ENCODE measurements at regions not wholly inside any gene's neighbourhood (a gene's known extent, or its start where the extent isn't known, plus 50 kb on each side); places are given as distances from the start of the nearest gene placed in this dataset.
A peak's percentile ranks its signal among the peaks of the same experiment; 100 is the strongest.
"Not testable (repeated sequence)": the region's sequence is repeated elsewhere in the genome, so short reads cannot be mapped to it uniquely, and the experiment has no call there.

DNA sequence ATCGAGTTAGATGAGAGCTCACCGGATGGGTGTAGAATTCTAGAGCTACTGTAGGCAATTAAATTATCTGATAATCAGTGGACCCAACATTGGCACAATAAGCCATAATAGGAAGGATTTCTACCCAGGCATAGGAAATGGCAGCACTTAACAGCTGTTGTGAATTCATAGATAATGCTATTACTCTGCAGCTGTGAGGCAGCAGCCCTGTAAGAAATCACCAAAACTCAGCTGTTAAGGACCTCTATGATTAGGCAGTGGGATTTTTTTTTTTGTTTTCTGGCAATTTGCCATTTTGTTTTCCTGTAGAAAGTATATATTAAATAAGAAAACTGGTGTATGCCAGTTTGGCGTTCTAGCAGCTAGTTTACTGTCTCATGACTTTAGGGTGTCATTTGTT, 609.1 kb upstream of the SLC35B3 start:
- ATAC-seq, result no peak

DNA sequence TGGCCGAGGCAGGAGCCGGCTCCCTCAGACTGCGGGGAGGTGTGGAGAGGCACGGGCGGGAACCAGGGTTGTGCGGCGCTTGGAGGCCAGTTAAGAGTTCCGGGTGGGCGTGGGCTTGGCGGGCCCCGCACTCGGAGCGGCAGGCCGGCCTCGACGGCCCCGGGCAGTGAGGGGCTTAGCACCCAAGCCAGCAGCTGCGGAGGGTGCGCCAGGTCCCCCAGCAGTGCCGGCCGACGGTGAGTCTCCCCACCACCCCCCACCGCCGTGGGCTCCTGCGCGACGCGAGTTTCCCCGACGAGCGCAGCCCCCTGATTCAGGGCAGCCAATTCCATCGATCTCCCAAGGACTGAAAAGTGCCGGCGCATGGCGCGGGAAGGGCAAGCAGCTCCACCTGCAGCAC, 605.4 kb upstream of the SLC35B3 start:
- ATAC-seq, result no peak

DNA sequence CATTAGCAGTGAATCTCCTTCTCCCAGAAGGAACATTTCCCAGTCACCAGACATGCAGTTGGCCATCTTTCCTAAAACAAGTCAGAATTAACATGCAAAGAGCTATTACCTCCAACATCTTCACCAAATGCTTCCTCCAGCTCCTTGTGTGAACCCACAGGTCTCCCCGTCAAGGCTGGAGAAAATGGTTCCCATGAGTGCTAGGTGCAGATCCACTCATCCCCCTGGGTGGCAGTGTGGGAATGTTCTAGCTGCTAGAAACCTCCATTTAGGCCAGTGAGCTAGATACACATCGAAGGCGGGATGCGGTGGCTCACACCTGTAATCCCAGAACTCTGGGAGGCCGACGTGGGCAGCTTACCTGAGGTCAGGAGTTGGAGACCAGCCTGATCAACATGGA, 603.9 kb upstream of the SLC35B3 start:
- ATAC-seq, result no peak

DNA sequence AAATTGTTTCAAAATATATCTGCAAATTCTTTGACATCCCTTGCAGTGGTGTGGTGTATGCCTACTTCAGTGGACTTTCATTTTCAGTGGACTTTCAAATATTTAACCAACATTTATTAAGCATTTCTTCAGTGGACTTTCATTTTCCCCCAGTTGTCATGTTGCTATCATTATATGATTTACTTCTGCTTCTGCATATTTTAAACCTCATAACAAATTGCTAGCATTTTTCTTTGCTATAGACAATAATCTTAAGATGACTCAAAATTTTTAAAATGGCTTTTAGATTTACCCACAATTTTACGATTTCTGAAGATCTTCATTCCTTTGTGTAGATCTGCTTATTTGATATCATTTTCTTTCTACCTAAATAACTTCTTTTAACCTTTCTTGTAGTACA, 592.7 kb upstream of the SLC35B3 start:
- ATAC-seq, result no peak

DNA sequence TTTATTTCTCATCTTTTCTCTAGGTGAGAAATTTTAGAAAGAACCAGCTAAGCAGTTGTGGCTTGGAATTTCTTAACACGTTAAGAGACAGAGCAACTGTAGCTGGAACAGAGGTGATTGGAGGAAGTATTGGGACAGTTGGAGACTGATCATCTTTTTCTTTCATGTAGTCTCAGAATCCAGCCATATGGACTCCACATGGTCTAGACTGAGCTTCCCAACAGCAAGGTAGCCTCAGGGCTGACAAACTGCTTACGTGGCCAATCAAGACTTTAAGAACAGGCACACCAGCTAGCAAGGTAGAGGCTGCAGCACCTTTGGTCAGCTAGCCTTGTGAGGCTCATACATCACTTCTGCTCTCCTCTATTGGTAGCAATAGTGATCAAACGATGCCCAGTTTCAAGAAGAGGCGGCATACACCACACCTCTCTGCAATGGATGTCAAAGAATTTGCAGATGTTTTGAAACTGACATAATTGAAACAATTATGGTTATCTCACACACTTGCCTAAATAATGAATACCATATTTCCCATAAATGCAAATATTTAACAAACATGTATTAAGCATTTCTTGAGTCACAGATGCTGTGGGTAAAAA, 590.5 kb upstream of the SLC35B3 start:
- ATAC-seq, result no peak

DNA sequence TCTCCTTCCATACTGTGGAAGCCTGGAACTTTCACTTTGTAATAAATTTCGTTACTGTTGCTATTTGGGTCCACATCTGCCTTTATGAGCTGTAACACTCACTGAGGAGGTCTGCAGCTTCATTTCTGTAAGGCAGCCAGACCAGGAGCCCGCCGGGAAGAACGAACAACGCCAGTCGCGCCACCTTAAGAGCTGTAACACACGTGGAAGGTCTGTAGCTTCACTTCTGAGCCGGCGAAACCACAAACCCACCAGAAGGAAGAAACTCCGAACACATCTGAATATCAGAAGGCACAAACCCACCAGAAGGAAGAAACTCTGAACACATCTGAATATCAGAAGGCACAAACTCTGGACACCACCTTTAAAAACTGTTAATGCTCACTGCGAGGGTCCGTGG, 589.9 kb upstream of the SLC35B3 start:
- no peak for ATAC-seq

DNA sequence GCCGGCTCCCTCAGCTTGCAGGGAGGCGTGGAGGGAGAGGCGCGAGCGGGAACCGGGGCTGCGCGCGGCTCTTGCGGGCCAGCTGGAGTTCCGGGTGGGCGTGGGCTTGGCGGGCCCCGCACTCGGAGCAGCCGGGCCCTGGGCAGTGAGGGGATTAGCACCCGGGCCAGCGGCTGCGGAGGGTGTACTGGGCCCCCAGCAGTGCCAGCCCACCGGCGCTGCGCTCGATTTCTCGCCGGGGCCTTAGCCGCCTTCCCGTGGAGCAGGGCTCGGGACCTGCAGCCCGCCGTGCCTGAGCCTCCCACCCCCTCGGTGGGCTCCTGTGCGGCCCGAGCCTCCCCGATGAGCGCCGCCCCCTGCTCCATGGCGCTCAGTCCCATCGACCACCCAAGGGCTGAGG, 588.9 kb upstream of the SLC35B3 start:
- ATAC-seq, result not testable (repeated sequence)

DNA sequence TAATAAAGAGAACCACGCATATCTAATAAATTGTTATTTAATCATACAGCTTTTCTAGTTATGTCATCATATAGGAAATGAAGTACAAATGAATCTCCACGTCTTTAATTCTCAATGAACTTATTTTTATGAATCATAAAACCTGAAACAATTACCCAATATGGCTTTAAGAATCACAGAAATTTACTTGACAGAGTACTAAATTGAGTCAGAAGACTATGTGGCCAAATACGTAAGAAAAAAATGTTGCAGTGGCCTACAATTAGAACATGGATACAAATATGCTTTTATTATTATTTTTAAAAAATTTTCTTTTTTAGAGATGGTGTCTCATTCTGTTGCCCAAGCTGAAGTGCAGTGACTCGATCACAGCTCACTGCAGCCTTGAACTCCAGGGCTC, 584.7 kb upstream of the SLC35B3 start:
- no peak for ATAC-seq

DNA sequence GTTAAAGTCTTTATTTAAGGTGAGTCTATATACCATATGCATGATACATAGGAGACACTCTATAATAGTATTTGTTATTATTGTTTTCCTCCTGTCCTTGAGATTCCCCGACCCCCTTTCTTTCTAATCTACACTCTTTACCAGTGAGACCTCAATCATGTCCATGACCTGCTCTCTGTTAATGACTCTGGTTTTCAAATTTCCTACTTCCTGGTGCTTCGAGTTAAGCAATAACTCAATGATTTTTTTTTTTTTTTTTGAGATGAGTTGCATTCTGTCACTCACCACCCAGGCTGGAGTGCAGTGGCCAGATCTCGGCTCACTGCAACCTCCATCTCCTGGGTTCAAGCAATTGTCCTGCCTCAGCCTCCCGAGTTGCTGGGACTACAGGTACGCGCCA, 574.6 kb upstream of the SLC35B3 start:
- ATAC-seq, result no peak

DNA sequence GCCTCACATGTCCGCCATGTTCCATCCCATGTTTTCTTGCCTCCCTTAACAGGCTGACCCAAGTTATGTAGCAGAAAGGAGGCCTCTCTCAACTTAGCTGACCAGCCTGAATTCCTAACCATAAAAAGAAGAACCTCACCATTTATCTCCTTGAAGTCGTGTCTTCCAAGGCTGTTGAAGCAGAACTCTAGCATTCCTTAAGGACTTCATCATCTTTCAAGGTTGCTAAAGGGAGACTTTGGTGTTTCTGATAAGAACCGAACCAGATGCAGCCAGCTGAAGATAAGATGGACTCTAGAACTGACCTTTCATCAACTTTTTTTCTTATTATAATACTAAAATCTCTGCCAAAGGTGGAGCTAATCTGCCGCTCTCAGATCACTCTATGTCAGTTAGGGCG, 571.7 kb upstream of the SLC35B3 start:
- ATAC-seq, result no peak

DNA sequence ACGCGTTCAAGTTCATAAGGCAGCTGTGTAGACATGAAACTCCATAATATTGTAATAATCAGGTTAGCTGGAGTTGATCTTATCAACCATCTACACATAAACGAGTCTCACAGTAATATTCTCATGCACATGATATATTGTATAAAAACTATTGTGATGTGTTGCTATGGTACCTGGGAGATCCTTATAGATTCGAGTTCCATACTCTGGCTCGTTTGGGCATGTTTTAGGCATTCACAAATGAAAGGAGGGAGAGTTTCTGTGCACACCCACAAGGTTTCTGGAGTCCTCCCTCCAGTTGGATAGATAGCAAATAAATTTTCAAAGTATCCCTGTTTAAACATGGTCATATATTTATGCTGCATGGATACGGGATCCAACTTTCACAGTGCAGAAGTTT, 567.5 kb upstream of the SLC35B3 start:
- ATAC-seq, result no peak

DNA sequence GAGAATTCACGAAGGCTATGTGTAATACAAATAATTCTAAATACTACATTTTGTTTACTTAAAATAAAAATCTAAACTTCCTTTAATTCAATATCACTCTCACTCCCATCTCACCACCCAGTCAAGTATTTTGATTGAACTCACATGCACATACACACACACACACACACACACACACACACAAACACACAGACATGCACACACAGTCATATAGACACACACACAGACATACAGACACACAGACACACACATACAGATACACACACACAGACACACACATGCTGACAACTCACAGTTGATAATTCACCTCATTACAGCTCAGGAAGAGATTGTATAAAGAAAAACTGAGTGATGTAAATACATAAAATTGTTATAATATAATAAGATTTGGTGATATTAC, 559.8 kb upstream of the SLC35B3 start:
- ATAC-seq, result no peak

DNA sequence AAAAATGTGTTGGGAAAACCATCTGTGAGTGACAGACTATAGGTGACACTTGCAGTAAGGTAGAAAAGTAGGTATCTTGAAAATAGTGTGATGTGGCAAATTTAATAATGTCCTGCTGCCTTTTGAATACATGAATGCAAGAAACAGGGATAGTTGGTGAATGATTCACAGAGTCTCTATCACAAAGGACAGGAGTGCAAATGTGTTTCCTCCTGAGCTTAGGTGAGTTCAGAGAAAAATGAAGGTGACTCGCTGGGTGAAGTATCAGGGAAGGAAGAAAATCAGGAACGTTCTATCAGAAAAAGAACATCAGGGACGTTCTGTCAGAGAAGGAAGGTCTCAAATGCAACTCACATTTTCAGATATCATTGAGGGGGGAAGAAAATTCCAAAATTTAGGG, 557.8 kb upstream of the SLC35B3 start:
- ATAC-seq, result no peak

DNA sequence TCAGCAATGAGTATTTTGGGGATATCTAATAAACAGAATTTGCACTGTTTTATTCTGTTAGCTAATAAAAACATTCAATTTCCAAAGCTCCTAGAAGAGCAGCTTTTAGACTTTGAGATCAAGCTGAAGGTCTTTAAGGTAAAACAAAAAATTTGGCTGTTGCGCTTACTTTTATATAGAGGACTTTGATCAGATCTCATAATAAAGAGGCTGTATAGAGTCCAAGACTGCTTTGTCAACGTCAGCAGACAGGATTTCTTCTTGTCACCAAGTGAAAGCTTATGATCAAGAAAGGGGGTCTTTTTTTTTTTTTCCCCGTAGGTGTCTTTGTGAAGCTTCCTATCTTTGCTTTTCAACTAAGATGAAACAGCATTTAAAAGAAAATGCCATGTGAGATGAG, 556.5 kb upstream of the SLC35B3 start:
- no peak for ATAC-seq

DNA sequence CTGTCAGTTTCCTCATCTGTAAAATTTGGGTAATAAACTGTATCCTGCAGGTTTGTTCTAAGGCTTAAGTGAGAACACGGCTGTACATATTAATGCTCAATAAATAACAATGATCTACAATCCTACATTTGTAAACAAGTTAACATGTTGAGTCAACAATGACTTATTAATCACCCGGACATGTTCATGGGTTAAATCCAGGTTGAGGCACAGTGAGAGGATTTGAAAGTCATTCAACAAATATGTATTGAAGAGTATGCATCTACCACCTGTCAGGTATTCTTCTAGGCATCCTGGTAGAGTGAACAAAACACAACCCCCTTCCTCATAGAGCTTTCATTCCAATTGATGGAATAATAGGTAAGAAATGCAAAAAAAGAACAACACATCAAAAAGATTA, 554.7 kb upstream of the SLC35B3 start:
- ATAC-seq, result no peak

DNA sequence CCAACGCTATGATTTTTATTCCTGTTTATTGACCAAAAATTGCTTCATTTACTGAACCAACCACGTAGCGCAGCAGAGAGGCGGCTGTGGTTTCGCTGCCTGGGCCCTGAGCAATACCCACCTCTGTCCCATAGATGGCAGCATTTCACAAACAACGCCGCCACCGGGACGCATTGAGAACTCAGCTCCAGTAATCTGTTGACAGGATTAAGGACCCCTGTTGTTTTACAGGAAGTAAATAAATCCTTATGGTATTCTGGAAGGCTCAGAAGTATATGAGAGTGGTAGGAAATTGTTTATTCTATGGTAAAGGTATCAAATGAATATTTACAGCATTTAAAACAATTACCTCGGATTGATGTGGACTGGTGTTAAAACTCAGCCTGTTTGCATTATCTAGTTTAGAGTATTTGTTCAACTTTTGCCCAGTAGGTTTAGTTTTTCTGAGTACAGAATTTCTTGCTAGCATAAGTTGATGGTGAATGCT, 547.9 kb upstream of the SLC35B3 start:
- peak; percentile 56 to 72 for ATAC-seq

DNA sequence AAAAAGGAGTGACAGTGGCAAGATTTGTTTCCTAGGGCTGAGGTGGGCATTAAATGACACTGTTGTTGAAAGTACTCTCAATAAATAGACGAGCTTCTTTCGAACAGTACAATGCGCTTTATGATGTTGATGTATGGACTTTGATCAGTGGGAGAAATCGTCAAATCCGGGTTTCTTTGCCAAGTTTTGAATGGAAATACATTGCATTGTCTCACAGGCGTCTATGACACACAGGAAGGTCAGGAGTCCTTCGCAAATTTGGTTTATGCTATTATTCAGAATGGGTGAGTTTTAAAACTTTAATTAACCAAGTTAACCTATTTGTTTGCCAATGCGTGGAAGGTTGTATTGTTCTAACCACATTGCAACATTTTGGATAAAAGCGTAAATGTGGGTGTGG, 547.3 kb upstream of the SLC35B3 start:
- no peak for ATAC-seq

DNA sequence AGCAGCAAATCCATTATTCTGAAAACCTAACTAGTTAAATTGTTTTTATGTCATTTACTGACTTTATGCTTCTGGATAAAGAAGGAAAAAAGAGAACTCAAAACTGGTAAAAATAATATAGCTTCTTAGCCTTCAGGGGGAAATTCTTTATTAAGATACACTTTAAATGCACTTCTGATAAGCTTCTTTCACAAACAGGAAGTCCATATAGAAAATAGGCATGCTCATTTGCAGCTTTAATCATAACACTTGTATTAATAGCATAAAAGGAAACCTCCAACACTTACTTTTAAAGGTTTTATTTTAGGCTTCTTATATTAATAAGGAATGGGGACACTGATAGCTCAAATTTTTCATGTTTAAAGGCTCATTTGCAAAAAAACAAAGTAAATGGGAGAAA, 538.0 kb upstream of the SLC35B3 start:
- ATAC-seq, result no peak

DNA sequence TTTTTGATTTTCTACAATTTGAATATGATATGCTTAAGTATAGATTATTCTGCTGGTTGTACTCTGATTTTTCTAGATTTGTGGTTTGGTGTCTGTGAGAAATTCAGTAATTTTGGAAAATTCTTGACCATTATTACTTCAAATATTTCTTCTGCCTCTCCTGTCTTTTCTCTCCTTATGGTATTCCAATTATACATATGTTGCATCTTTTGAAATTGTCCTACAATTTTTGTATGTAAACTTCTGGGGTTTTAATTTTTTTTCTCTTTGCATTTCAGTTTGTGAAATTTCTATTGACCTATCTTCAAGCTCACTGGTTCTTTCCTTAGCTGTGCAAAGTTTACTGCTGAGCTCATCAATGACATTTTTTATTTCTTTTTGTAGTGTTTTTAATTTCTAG, 534.4 kb upstream of the SLC35B3 start:
- no peak for ATAC-seq

DNA sequence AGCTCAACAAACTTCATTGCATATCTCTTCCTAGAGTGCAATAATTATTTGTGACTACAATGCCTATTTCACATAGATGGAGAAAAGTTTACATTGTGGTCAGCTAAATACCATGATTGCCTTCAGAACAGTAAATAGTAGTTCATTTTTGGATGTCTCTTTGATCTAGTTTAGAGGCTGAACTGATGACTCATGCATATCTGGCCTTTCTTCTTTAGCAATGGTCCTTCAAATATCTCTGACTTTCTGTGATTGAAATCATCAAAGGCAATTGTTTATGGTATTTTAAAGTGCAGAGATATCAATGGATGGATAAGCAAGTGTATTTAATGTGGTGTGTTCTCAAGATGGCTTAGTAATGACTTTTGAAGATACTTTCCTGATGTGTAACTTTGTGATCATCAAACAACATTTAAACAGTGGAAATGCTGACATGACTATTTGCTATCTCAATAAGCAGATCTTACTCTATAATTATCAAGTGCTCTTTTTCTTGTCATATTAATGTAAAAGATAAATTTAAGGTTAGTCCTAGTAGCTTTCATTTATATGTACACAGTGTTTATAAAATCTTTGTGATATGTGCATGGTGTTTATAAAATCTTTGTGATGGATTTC, 523.7 kb upstream of the SLC35B3 start:
- ATAC-seq, result no peak

DNA sequence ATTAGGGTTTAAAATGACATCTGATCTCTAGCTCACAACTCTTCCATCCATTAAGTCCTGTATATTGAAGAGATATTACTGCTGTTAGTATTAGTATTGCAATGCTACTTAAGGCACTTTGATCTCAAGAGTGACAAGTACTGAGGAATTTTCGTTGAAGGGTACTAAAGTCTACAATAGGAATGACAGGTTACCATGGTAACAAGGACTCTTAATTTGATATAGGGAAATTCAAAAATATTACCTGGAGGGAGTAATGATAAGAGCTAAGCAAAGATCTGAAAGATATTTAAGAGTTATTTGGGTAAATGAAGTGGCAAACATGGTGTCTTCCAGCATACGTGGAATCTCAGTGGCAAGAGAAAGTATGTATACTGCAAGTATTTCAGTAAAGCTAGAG, 518.0 kb upstream of the SLC35B3 start:
- ATAC-seq, result no peak

DNA sequence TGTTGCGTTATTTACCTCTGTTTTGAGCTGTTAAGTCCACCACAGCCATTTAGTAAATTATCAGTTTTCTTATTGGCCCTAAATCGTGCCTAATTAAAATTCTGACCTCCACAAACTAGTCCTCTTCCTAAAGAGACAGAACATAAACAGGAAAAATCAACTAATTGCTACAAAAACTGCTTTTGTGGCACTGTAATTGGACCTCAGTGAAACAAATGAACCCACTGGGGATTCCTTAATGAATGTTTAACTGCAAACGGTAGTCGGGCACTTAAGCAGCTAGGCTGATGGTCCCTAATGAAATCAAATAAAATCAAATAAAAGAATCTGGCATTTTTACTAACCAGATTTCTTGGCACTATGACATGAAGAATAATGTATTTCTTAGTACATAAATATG, 513.4 kb upstream of the SLC35B3 start:
- no peak for ATAC-seq

DNA sequence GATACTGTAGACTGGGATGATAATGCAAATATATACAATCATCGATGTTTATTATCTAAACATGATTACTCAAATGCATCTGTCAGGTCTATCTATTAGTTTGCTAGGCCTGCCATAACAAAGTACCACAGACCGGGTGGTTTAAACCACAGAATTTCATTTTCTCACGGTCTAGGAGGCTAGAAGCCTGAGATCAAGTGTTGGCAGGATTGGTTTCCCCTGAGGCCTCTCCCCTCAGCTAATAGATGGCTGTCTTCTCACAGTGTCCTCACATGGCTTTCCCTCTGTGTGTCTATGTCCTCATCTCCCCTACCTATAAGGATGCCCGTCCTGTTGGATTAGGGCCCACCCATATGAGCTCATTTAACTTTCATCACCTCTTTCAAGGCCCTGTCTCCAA, 512.6 kb upstream of the SLC35B3 start:
- no peak for ATAC-seq

DNA sequence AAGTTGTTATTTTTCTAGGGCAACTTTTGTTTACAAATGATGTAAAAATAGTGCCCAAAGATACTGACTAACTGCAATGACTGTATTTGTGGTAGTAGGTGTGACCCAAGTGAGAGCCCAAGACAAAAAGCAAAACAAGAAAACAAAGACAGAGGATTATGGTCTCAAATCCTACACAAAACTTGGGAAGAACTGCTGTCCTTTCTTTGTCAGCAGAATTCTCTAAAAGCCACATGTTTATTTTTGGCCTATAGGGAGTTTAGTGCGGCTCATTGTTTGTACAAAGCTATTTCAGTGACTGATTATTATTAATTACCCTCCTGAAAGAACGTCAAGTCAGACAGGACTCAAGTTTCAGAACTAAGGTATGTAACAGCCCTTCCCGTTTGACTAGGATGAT, 509.2 kb upstream of the SLC35B3 start:
- no peak for ATAC-seq

DNA sequence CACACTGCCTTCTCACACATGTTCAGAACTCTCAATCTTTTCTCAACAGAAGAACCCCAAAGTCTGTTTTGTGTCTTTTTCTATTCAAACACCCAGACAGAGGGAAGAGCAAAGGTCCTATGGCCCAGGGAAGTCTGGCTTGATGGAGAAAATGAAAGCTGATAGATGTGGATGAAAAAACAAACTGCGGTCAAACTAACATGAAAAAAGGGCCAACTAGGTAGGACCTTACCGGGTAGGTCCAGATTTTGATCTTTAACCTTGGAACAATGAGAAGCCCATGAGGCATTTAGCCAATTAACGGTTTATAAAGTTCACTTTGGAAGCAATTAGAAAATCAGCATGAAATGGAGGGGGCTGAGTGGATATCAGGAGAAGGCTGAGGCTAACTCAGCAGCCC, 507.7 kb upstream of the SLC35B3 start:
- no peak for ATAC-seq
